MM.1S (cell line): ENCODE measurements at regions not wholly inside any gene's neighbourhood (a gene's known extent, or its start where the extent isn't known, plus 50 kb on each side); places are given as distances from the start of the nearest gene placed in this dataset.
"Not testable (repeated sequence)": the region's sequence is repeated elsewhere in the genome, so short reads cannot be mapped to it uniquely, and the experiment has no call there.

Source experiments
- DNase-seq: peaks from one replicate; pipeline ENCODE4 v3.0.0-alpha.2; 2015
- H2AFZ ChIP-seq: fragments of 300-600 bp; sonication (generic); 2 replicates; pipeline ENCODE4 v1.6.0; 2016; ENCODE audit warnings: antibody characterized with exemption, low read length
- H3F3A ChIP-seq: fragments of 300-600 bp; sonication (generic); 2 replicates; pipeline ENCODE4 v1.6.1; 2016; ENCODE audit warnings: mild to moderate bottlenecking, antibody characterized with exemption, low read length, moderate library complexity, mixed read lengths; ENCODE audit not compliant: insufficient read depth
- H3K27ac ChIP-seq: fragments of 300-600 bp; sonication (generic); 2 replicates; pipeline ENCODE4 v1.5.1; 2016; ENCODE audit warnings: mild to moderate bottlenecking, low read length
- H3K27me3 ChIP-seq: fragments of 300-600 bp; sonication (generic); replicated peaks from 2 replicates; pipeline ENCODE4 v1.6.0; 2016; ENCODE audit warnings: low read length; ENCODE audit not compliant: insufficient read depth
- H3K36me3 ChIP-seq: fragments of 300-600 bp; sonication (generic); replicated peaks from 2 replicates; pipeline ENCODE4 v1.6.1; 2016; ENCODE audit warnings: mild to moderate bottlenecking, low read length, mixed read lengths; ENCODE audit not compliant: insufficient read depth
- H3K4me1 ChIP-seq: fragments of 300-600 bp; sonication (generic); 2 replicates; pipeline ENCODE4 v1.6.1; 2016; ENCODE audit warnings: low read length, mixed read lengths
- H3K4me2 ChIP-seq: fragments of 300-600 bp; sonication (generic); 2 replicates; pipeline ENCODE4 v1.6.0; 2016; ENCODE audit warnings: low read depth, low read length
- H3K4me3 ChIP-seq: fragments of 300-600 bp; sonication (generic); 2 replicates; pipeline ENCODE4 v1.5.1; 2016; ENCODE audit warnings: low read length, mixed read lengths
- H3K79me2 ChIP-seq: fragments of 300-600 bp; sonication (generic); 2 replicates; pipeline ENCODE4 v1.6.1; 2016; ENCODE audit warnings: mixed run types, low read length, mixed read lengths
- H3K9ac ChIP-seq: fragments of 300-600 bp; sonication (generic); 2 replicates; pipeline ENCODE4 v1.6.1; 2016; ENCODE audit warnings: low read length, mixed read lengths
- H3K9me2 ChIP-seq: fragments of 300-600 bp; sonication (generic); replicated peaks from 2 replicates; pipeline ENCODE4 v1.6.1; 2016; ENCODE audit warnings: mild to moderate bottlenecking, low read length, mixed read lengths; ENCODE audit not compliant: insufficient read depth
- H3K9me3 ChIP-seq: fragments of 300-600 bp; sonication (generic); replicated peaks from 2 replicates; pipeline ENCODE4 v1.6.1; 2016; ENCODE audit warnings: mild to moderate bottlenecking, low read length, mixed read lengths; ENCODE audit not compliant: insufficient read depth
- H4K20me1 ChIP-seq: fragments of 300-600 bp; sonication (generic); 2 replicates; pipeline ENCODE4 v1.6.1; 2016; ENCODE audit warnings: mild to moderate bottlenecking, low read length, moderate library complexity, mixed read lengths; ENCODE audit not compliant: insufficient read depth
- CTCF ChIP-seq: fragments of 300-600 bp; sonication (generic); IDR thresholded peaks from 2 replicates; pipeline ENCODE4 v1.5.1; 2016; ENCODE audit warnings: antibody characterized with exemption, low read length, mixed read lengths
- EZH2 ChIP-seq: fragments of 300-600 bp; sonication (generic); optimal IDR thresholded peaks from 2 replicates; pipeline ENCODE3; 2017; ENCODE audit warnings: low read depth, mild to moderate bottlenecking, antibody characterized with exemption, low read length, mixed read lengths
- EZH2phosphoT487 ChIP-seq: fragments of 300-600 bp; sonication (generic); IDR thresholded peaks from 2 replicates; pipeline ENCODE4 v1.6.1; 2018; ENCODE audit warnings: antibody characterized with exemption, low read length

- Histone ChIP-seq H3F3A (no peaks in the 10 kb centered on the region), H3K9me3 (no peaks in the 10 kb centered on the region), H3K9ac (no peak overlapping the region), H2AFZ (no peak overlapping the region), H3K79me2 (no peaks in the 10 kb centered on the region), H3K36me3 (no peaks in the 10 kb centered on the region), H3K27ac (no peak overlapping the region), H3K4me2 (no peak overlapping the region), H3K4me1 (no peaks in the 10 kb centered on the region), H4K20me1 (no peaks in the 10 kb centered on the region), H3K27me3 (no peaks in the 10 kb centered on the region), H3K9me2 (no peaks in the 10 kb centered on the region), H3K4me3 (no peak overlapping the region)
- DNase-seq = no peak
- TF ChIP-seq EZH2 = no peak
- no peak for TF ChIP-seq EZH2phosphoT487
- TF ChIP-seq CTCF = no peak
Measured at GRCh38 chr3:174482541-174482940, 376.6 kb upstream of the NAALADL2 start.

- no peak overlapping the region for H3K4me3 ChIP-seq
- H3K4me1 ChIP-seq = no peaks in the 10 kb centered on the region
- no peaks in the 10 kb centered on the region for H4K20me1 ChIP-seq
- TF ChIP-seq CTCF (no peak), EZH2phosphoT487 (no peak), EZH2 (no peak)
- no peak overlapping the region for H3K9ac ChIP-seq
- H3K36me3 ChIP-seq = no peaks in the 10 kb centered on the region
- no peaks in the 10 kb centered on the region for H3K9me3 ChIP-seq
- no peak overlapping the region for H3K27ac ChIP-seq
- no peak for DNase-seq
- H3K79me2 ChIP-seq = no peaks in the 10 kb centered on the region
- no peaks in the 10 kb centered on the region for H3F3A ChIP-seq
- no peak overlapping the region for H2AFZ ChIP-seq
- H3K4me2 ChIP-seq = no peak overlapping the region
- no peaks in the 10 kb centered on the region for H3K9me2 ChIP-seq
- no peaks in the 10 kb centered on the region for H3K27me3 ChIP-seq
Measured at GRCh38 chr3:174483254-174483653, 375.9 kb upstream of the NAALADL2 start.

GRCh38 chr3:174483856-174484255 lies 375.3 kb upstream of the NAALADL2 start:
- DNase-seq, H3K9ac ChIP-seq, H3K36me3 ChIP-seq, H3K9me3 ChIP-seq, H2AFZ ChIP-seq, H3K4me1 ChIP-seq, H4K20me1 ChIP-seq, H3K4me2 ChIP-seq, H3K4me3 ChIP-seq, H3F3A ChIP-seq, H3K79me2 ChIP-seq, H3K27ac ChIP-seq, H3K9me2 ChIP-seq, H3K27me3 ChIP-seq: not testable (repeated sequence)

GRCh38 chr3:174488527-174488926 lies 370.6 kb upstream of the NAALADL2 start:
- Histone ChIP-seq H3K36me3 (no peaks in the 10 kb centered on the region), H4K20me1 (no peaks in the 10 kb centered on the region), H3K79me2 (no peaks in the 10 kb centered on the region), H3K9me3 (no peaks in the 10 kb centered on the region), H3K4me2 (no peak overlapping the region), H3K4me1 (no peaks in the 10 kb centered on the region), H3K27me3 (no peaks in the 10 kb centered on the region), H3F3A (no peaks in the 10 kb centered on the region), H3K9ac (no peak overlapping the region), H3K4me3 (no peak overlapping the region), H3K27ac (no peak overlapping the region), H3K9me2 (no peaks in the 10 kb centered on the region), H2AFZ (no peak overlapping the region)
- DNase-seq = no peak
- TF ChIP-seq EZH2 = no peak
